HepG2 (cell line): ENCODE measurements at regions not wholly inside any gene's neighbourhood (a gene's known extent, or its start where the extent isn't known, plus 50 kb on each side); places are given as distances from the start of the nearest gene placed in this dataset.

Experiments used
- ATAC-seq: fragments of 200-7000 bp; cut with Tn5 transposase; 3 replicates; pipeline ENCODE4 v1.9.1; 2020; ENCODE audit warnings: mild to moderate bottlenecking, moderate library complexity
- BruUV-seq: library from RNA; stranded (reverse); fragments of 400-500 nt; replicated peaks from 2 replicates; lab custom pipeline; 2021; lab: Mats Ljungman, UMichigan
- CTCF ChIA-PET: fragments of 300-600 bp; formaldehyde crosslinking; extraction: SDS; loops from one replicate; lab custom pipeline; 2021; ENCODE audit warnings: low total read pairs, inconsistent platforms, low intra/inter-chr PET ratio; lab: Yijun Ruan, JAX
- POLR2A ChIA-PET: fragments of 350-600 bp; sonication (Branson Sonifier 250); formaldehyde crosslinking; loops from one replicate; lab custom pipeline; 2020; ENCODE audit warnings: antibody characterized with exemption, inconsistent platforms; lab: Yijun Ruan, JAX
- DNase-seq: peaks from one replicate; pipeline ENCODE4 v3.0.0-alpha.2; 2015; ENCODE audit warnings: low spot score
- FAIRE-seq: peaks from 3 replicates; lab custom pipeline; 2011; peaks lifted over from hg19 to GRCh38; lab: Jason Lieb, UNC
- H2AFZ ChIP-seq: one replicate; pipeline ENCODE4 v1.6.1; 2011; ENCODE audit warnings: low read length, inconsistent platforms
- H3K27ac ChIP-seq: fragments of 300-600 bp; 3 replicates; pipeline ENCODE4 v1.8.0; 2011; ENCODE audit warnings: mixed run types, mild to moderate bottlenecking, mixed read lengths, low read length, inconsistent platforms; ENCODE audit not compliant: insufficient read depth; ENCODE audit errors: extremely low read length
- H3K27me3 ChIP-seq, 2 experiments: fragments of 200-600 bp in 1 of 2; 2 replicates in 1 of 2; 3 replicates in 1 of 2; pipeline versions ENCODE4 v1.6.0 to v1.8.0; 2011; ENCODE audit warnings: low read length in 2 of 2, mild to moderate bottlenecking in 2 of 2, moderate library complexity in 2 of 2, inconsistent platforms in 1 of 2; ENCODE audit not compliant: insufficient read depth in 2 of 2, control insufficient read depth in 1 of 2
- H3K36me3 ChIP-seq, 2 experiments: fragments of 200-600 bp in 1 of 2; replicated peaks in 1 of 2; 2 replicates in 1 of 2; 3 replicates in 1 of 2; pipeline versions ENCODE4 v1.5.1 to v1.8.0; 2011; ENCODE audit warnings: low read length in 2 of 2, inconsistent platforms in 1 of 2; ENCODE audit not compliant: insufficient read depth in 2 of 2, control insufficient read depth in 1 of 2
- H3K4me1 ChIP-seq: 2 replicates; pipeline ENCODE4 v1.5.1; 2012; ENCODE audit warnings: low read length, inconsistent platforms; ENCODE audit not compliant: insufficient read depth
- H3K4me2 ChIP-seq: 2 replicates; pipeline ENCODE4 v1.6.0; 2011; ENCODE audit warnings: low read depth, low read length, inconsistent platforms
- H3K4me3 ChIP-seq, 3 experiments: fragments of 200-600 bp in 1 of 3; sonication (generic), shearing (Covaris generic) in 1 of 3; replicated peaks in 1 of 3; 2 replicates each; pipeline ENCODE4 v1.5.1; 2011 to 2016; ENCODE audit warnings: low read length in 3 of 3, inconsistent platforms in 2 of 3, low read depth in 2 of 3, mild to moderate bottlenecking in 2 of 3, control low read depth in 1 of 3, mixed read lengths in 1 of 3; ENCODE audit not compliant: insufficient read depth in 1 of 3
- H3K79me2 ChIP-seq: one replicate; pipeline ENCODE4 v1.6.1; 2011; ENCODE audit warnings: low read length, inconsistent platforms; ENCODE audit not compliant: insufficient read depth
- H3K9ac ChIP-seq: 2 replicates; pipeline ENCODE4 v1.6.0; 2011; ENCODE audit warnings: mild to moderate bottlenecking, low read depth, low read length, inconsistent platforms; ENCODE audit not compliant: insufficient read depth
- H3K9me3 ChIP-seq: 2 replicates; pipeline ENCODE4 v1.5.1; 2012; ENCODE audit warnings: mild to moderate bottlenecking, low read length
- H4K20me1 ChIP-seq: 2 replicates; pipeline ENCODE4 v1.6.0; 2011; ENCODE audit warnings: inconsistent platforms, mild to moderate bottlenecking, low read length, moderate library complexity; ENCODE audit not compliant: insufficient read depth
- CTCF ChIP-seq: sonication (generic); formaldehyde crosslinking; IDR thresholded peaks from 2 replicates; pipeline ENCODE4 v1.5.0; 2020; ENCODE audit warnings: mild to moderate bottlenecking, missing genetic modification reagents, moderate library complexity
- FOXJ3 ChIP-seq: sonication (generic); formaldehyde crosslinking; IDR thresholded peaks from 2 replicates; pipeline ENCODE4 v1.4.0; 2020; ENCODE audit warnings: missing genetic modification reagents, mild to moderate bottlenecking, borderline replicate concordance
- THAP11 ChIP-seq: IDR thresholded peaks from 2 replicates; pipeline ENCODE4 v1.6.1; 2016; ENCODE audit warnings: missing biosample characterization, missing genetic modification reagents
- ZNF263 ChIP-seq: sonication (generic); formaldehyde crosslinking; IDR thresholded peaks from 2 replicates; pipeline ENCODE4 v1.4.0; 2020; ENCODE audit warnings: missing genetic modification reagents
- ZNF646 ChIP-seq: sonication (generic); formaldehyde crosslinking; IDR thresholded peaks from 2 replicates; pipeline ENCODE4 v1.9.0; 2021; ENCODE audit warnings: mild to moderate bottlenecking, missing genetic modification reagents
- WGBS: methylation state at CpG from one replicate; pipeline ENCODE4 v1.1.6; 2017; ENCODE audit warnings: low lambda C conversion rate; 5-methylcytosine and 5-hydroxymethylcytosine counted together
- in situ Hi-C: cut with HindIII; loops from 2 replicates; pipeline ENCODE4 v1.10.0; 2017; ENCODE audit warnings: low pct_unique_long_range_greater_than_20kb; ENCODE audit not compliant: extremely low pct_ligation_motif_present
- intact Hi-C: fragments of 100-400 bp; cut with micrococcal nuclease; formaldehyde crosslinking; loops from one replicate; pipeline ENCODE4 v1.10.0; 2022; ENCODE audit not compliant: unreplicated experiment
- TF ChIP-seq, protein P1 (sequence below): sonication (generic); formaldehyde crosslinking; IDR thresholded peaks from 2 replicates; pipeline ENCODE4 v1.8.0; 2023; ENCODE audit warnings: mild to moderate bottlenecking, missing genetic modification reagents
- TF ChIP-seq, protein P2 (sequence below), 2 experiments: sonication (generic) in 1 of 2; formaldehyde crosslinking in 1 of 2; IDR thresholded peaks; 2 replicates each; pipeline versions ENCODE4 v1.4.0 to v1.6.1; 2018 to 2020; ENCODE audit warnings: missing genetic modification reagents in 2 of 2, borderline replicate concordance in 1 of 2, low read depth in 1 of 2, mild to moderate bottlenecking in 1 of 2, missing biosample characterization in 1 of 2

- TF ChIP-seq ZNF646: no peak
- no peak for TF ChIP-seq FOXJ3 (CRISPR knock-in tag)
- no peak for TF ChIP-seq ZNF263 (CRISPR knock-in tag)
- TF ChIP-seq THAP11 (CRISPR knock-in tag): no peak
These were observed 566.2 kb downstream of the CBLN4 start (continued) for GRCh38 chr20:55439070-55439469.

GRCh38 chr20:55437798-55438415, 567.4 kb downstream of the CBLN4 start:
- 33% methylated on average over 6 of the region's 6 CpGs for WGBS
- H4K20me1 ChIP-seq: no peaks in the 10 kb centered on the region
- H3K27ac ChIP-seq: no peak overlapping the region
- no peak overlapping the region for H2AFZ ChIP-seq
- ChIA-PET CTCF (no interaction called here), POLR2A (no interaction called here)
- FAIRE-seq: no peak
- no peaks in the 10 kb centered on the region for H3K27me3 ChIP-seq
- intact Hi-C loops: no loop called here
- TF ChIP-seq, protein P1, sequence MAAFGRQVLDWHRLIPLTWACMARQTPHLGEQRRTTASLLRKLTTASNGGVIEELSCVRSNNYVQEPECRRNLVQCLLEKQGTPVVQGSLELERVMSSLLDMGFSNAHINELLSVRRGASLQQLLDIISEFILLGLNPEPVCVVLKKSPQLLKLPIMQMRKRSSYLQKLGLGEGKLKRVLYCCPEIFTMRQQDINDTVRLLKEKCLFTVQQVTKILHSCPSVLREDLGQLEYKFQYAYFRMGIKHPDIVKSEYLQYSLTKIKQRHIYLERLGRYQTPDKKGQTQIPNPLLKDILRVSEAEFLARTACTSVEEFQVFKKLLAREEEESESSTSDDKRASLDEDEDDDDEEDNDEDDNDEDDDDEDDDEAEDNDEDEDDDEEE (CRISPR knock-in tag): no peak
- TF ChIP-seq, protein P2, sequence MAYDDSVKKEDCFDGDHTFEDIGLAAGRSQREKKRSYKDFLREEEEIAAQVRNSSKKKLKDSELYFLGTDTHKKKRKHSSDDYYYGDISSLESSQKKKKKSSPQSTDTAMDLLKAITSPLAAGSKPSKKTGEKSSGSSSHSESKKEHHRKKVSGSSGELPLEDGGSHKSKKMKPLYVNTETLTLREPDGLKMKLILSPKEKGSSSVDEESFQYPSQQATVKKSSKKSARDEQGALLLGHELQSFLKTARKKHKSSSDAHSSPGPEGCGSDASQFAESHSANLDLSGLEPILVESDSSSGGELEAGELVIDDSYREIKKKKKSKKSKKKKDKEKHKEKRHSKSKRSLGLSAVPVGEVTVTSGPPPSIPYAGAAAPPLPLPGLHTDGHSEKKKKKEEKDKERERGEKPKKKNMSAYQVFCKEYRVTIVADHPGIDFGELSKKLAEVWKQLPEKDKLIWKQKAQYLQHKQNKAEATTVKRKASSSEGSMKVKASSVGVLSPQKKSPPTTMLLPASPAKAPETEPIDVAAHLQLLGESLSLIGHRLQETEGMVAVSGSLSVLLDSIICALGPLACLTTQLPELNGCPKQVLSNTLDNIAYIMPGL (CRISPR knock-in tag; IDR thresholded peaks at IDR 0.05; ENCODE audit: borderline replicate concordance in 1 of 2, low read depth in 1 of 2): no peak
- TF ChIP-seq CTCF (CRISPR knock-in tag): no peak
- TF ChIP-seq, all 625 proteins: peak for 0
- Histone ChIP-seq H3K4me3 (no peak overlapping the region), H3K9ac (no peak overlapping the region), H3K4me1 (no peaks in the 10 kb centered on the region), H3K9me3 (peaks cover 87% of the 10 kb centered on the region), H3K79me2 (no peaks in the 10 kb centered on the region), H3K4me2 (no peak overlapping the region), H3K36me3 (no peaks in the 10 kb centered on the region)
- DNase-seq (no peak), ATAC-seq (no peak)
- in situ Hi-C loops: no loop called here
- BruUV-seq: no TSS peak
